SK-N-SH treated with all-trans-retinoic acid at 6 μM for 48 hours (cell line): ENCODE measurements at regions not wholly inside any gene's neighbourhood (a gene's known extent, or its start where the extent isn't known, plus 50 kb on each side); places are given as distances from the start of the nearest gene placed in this dataset.

Experiments
- RARB ChIP-seq: fragments of 250-450 bp; sonication (Bioruptor Pico); IDR thresholded peaks from 2 replicates; pipeline ENCODE4 v1.8.0; 2021; ENCODE audit warnings: mild to moderate bottlenecking, moderate library complexity
- ZFP30 ChIP-seq: fragments of 450-650 bp; formaldehyde crosslinking; IDR thresholded peaks from 2 replicates; pipeline ENCODE4 v1.5.0; 2022; ENCODE audit warnings: mild to moderate bottlenecking, moderate library complexity
- ZNF565 ChIP-seq: fragments of 450-650 bp; formaldehyde crosslinking; conservative IDR thresholded peaks from 2 replicates; pipeline ENCODE4 v1.5.0; 2020; ENCODE audit warnings: low read depth, mild to moderate bottlenecking, moderate library complexity
- TF ChIP-seq, protein P1 (sequence below): fragments of 250-450 bp; sonication (Bioruptor Pico); IDR thresholded peaks from 2 replicates; pipeline ENCODE4 v1.8.0; 2020; ENCODE audit warnings: mild to moderate bottlenecking, moderate library complexity, borderline replicate concordance

DNA sequence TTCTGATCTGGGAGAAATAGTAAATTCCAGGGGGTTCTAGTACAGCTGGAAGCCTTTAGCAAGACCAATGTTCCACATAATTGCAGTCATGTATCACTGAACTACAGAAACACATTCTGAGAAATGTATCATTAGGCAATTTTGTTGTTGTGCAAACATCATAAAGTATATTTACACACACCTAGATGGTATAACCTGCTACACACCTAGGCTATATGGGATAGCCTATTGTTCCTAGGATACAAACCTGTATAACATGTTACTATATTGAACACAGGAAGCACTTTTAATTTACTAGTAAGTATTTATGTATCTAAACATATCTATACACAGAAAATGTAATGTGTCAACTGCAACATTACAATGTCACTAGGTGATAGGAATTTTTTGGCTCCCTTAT lies 525.9 kb upstream of the NRSN1 start:
- no peak for TF ChIP-seq ZFP30 (CRISPR knock-in tag)
- no peak for TF ChIP-seq RARB (CRISPR knock-in tag)
- TF ChIP-seq, protein P1, sequence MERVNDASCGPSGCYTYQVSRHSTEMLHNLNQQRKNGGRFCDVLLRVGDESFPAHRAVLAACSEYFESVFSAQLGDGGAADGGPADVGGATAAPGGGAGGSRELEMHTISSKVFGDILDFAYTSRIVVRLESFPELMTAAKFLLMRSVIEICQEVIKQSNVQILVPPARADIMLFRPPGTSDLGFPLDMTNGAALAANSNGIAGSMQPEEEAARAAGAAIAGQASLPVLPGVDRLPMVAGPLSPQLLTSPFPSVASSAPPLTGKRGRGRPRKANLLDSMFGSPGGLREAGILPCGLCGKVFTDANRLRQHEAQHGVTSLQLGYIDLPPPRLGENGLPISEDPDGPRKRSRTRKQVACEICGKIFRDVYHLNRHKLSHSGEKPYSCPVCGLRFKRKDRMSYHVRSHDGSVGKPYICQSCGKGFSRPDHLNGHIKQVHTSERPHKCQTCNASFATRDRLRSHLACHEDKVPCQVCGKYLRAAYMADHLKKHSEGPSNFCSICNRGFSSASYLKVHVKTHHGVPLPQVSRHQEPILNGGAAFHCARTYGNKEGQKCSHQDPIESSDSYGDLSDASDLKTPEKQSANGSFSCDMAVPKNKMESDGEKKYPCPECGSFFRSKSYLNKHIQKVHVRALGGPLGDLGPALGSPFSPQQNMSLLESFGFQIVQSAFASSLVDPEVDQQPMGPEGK (CRISPR knock-in tag) = no peak
- TF ChIP-seq ZNF565 (CRISPR knock-in tag) = no peak
